ENCODE measurements at regions not wholly inside any gene's neighbourhood (a gene's known extent, or its start where the extent isn't known, plus 50 kb on each side); places are given as distances from the start of the nearest gene placed in this dataset.

GRCh38 chr2:52724585-52724984, 1043.0 kb upstream of the CHAC2 start:
- Histone ChIP-seq H3K36me3 (ENCODE audit: insufficient read depth, low read length) (no peaks in the 10 kb centered on the region), H3K27me3 (ENCODE audit: insufficient read depth, low read length, poor library complexity, severe bottlenecking) (no peaks in the 10 kb centered on the region), H3K4me1 (ENCODE audit: insufficient read depth, low read length) (no peaks in the 10 kb centered on the region), H3K27ac (ENCODE audit: low read depth, low read length) (no peak overlapping the region), H3K4me3 (ENCODE audit: low read length) (no peak overlapping the region), H3K9me3 (ENCODE audit: low read length) (no peaks in the 10 kb centered on the region)
- no peaks in the 10 kb centered on the region for H3K4me1 Mint-ChIP-seq
- peak overlapping the region in 1 of 8 donors; percentile 75 for H3K27ac Mint-ChIP-seq
- peaks cover 0 to 4% (median 0%) of the 10 kb centered on the region in 3 donors for H3K36me3 Mint-ChIP-seq
- DNase-seq = no peak
- CTCF ChIA-PET = no interaction called here
- no peak overlapping the region for H3K4me3 Mint-ChIP-seq
- no peaks in the 10 kb centered on the region for H3K27me3 Mint-ChIP-seq
- peaks cover 5 to 41% (median 14%) of the 10 kb centered on the region in 5 donors for H3K9me3 Mint-ChIP-seq
- POLR2A ChIA-PET = no interaction called here

- Mint-ChIP-seq H3K4me1 (no peaks in the 10 kb centered on the region), H3K27ac (no peak overlapping the region), H3K27me3 (no peaks in the 10 kb centered on the region), H3K9me3 (peaks cover 0 to 18% (median 6%) of the 10 kb centered on the region in 5 donors), H3K36me3 (no peaks in the 10 kb centered on the region), H3K4me3 (no peak overlapping the region)
- Histone ChIP-seq H3K9me3 (ENCODE audit: low read length) (no peaks in the 10 kb centered on the region), H3K4me1 (ENCODE audit: insufficient read depth, low read length) (no peaks in the 10 kb centered on the region), H3K36me3 (ENCODE audit: insufficient read depth, low read length) (no peaks in the 10 kb centered on the region), H3K4me3 (ENCODE audit: low read length) (no peak overlapping the region), H3K27ac (ENCODE audit: low read depth, low read length) (no peak overlapping the region), H3K27me3 (ENCODE audit: insufficient read depth, low read length, poor library complexity, severe bottlenecking) (no peaks in the 10 kb centered on the region)
- CTCF ChIA-PET = no interaction called here
- POLR2A ChIA-PET = no interaction called here
- no peak for DNase-seq
These were observed 1049.8 kb upstream of the CHAC2 start for GRCh38 chr2:52717836-52718235.

GRCh38 chr2:52710810-52711618, 1056.6 kb upstream of the CHAC2 start:
- no peaks in the 10 kb centered on the region for H3K36me3 Mint-ChIP-seq
- peaks cover 0 to 11% (median 8%) of the 10 kb centered on the region in 5 donors for H3K9me3 Mint-ChIP-seq
- ChIA-PET CTCF (no interaction called here), POLR2A (no interaction called here)
- no peaks in the 10 kb centered on the region for H3K9me3 ChIP-seq (ENCODE audit: low read length)
- no peaks in the 10 kb centered on the region for H3K27me3 Mint-ChIP-seq
- no peaks in the 10 kb centered on the region for H3K36me3 ChIP-seq (ENCODE audit: insufficient read depth, low read length)
- H3K27ac ChIP-seq (ENCODE audit: low read depth, low read length) = no peak overlapping the region
- H3K27ac Mint-ChIP-seq = no peak overlapping the region
- no peak for DNase-seq
- no peaks in the 10 kb centered on the region for H3K4me1 Mint-ChIP-seq
- no peaks in the 10 kb centered on the region for H3K4me1 ChIP-seq (ENCODE audit: insufficient read depth, low read length)
- no peaks in the 10 kb centered on the region for H3K27me3 ChIP-seq (ENCODE audit: insufficient read depth, low read length, poor library complexity, severe bottlenecking)
- no peak overlapping the region for H3K4me3 Mint-ChIP-seq
- no peak overlapping the region for H3K4me3 ChIP-seq (ENCODE audit: low read length)

GRCh38 chr2:52704251-52704650, 1063.4 kb upstream of the CHAC2 start:
- no peak overlapping the region for H3K4me3 ChIP-seq (ENCODE audit: low read length)
- no peaks in the 10 kb centered on the region for H3K27me3 ChIP-seq (ENCODE audit: insufficient read depth, low read length, poor library complexity, severe bottlenecking)
- Mint-ChIP-seq H3K27me3 (no peaks in the 10 kb centered on the region), H3K4me3 (no peak overlapping the region), H3K27ac (no peak overlapping the region), H3K9me3 (peaks cover 3 to 16% (median 8%) of the 10 kb centered on the region in 5 donors), H3K4me1 (no peaks in the 10 kb centered on the region), H3K36me3 (no peaks in the 10 kb centered on the region)
- H3K27ac ChIP-seq (ENCODE audit: low read depth, low read length) = no peak overlapping the region
- H3K9me3 ChIP-seq (ENCODE audit: low read length) = no peaks in the 10 kb centered on the region
- H3K36me3 ChIP-seq (ENCODE audit: insufficient read depth, low read length) = no peaks in the 10 kb centered on the region
- ChIA-PET CTCF (no interaction called here), POLR2A (no interaction called here)
- H3K4me1 ChIP-seq (ENCODE audit: insufficient read depth, low read length) = no peaks in the 10 kb centered on the region
- DNase-seq = no peak

GRCh38 chr2:52703004-52703403, 1064.6 kb upstream of the CHAC2 start:
- Histone ChIP-seq H3K4me3 (ENCODE audit: low read length) (no peak overlapping the region), H3K4me1 (ENCODE audit: insufficient read depth, low read length) (no peaks in the 10 kb centered on the region), H3K9me3 (ENCODE audit: low read length) (no peaks in the 10 kb centered on the region), H3K36me3 (ENCODE audit: insufficient read depth, low read length) (no peaks in the 10 kb centered on the region), H3K27ac (ENCODE audit: low read depth, low read length) (no peak overlapping the region), H3K27me3 (ENCODE audit: insufficient read depth, low read length, poor library complexity, severe bottlenecking) (no peaks in the 10 kb centered on the region)
- CTCF ChIA-PET = no interaction called here
- DNase-seq = no peak
- Mint-ChIP-seq H3K4me3 (no peak overlapping the region), H3K27ac (no peak overlapping the region), H3K36me3 (peaks cover 0 to 3% (median 0%) of the 10 kb centered on the region in 3 donors), H3K4me1 (no peaks in the 10 kb centered on the region), H3K27me3 (no peaks in the 10 kb centered on the region), H3K9me3 (peaks cover 3 to 16% (median 8%) of the 10 kb centered on the region in 5 donors)
- POLR2A ChIA-PET = no interaction called here

GRCh38 chr2:52698408-52698807, 1069.2 kb upstream of the CHAC2 start:
- POLR2A ChIA-PET = no interaction called here
- peaks cover 0 to 12% (median 5%) of the 10 kb centered on the region in 5 donors for H3K9me3 Mint-ChIP-seq
- CTCF ChIA-PET = no interaction called here

GRCh38 chr2:52697690-52698089, 1069.9 kb upstream of the CHAC2 start:
- no peaks in the 10 kb centered on the region for H3K27me3 Mint-ChIP-seq
- no peak overlapping the region for H3K27ac Mint-ChIP-seq
- Histone ChIP-seq H3K4me3 (ENCODE audit: low read length) (no peak overlapping the region), H3K4me1 (ENCODE audit: insufficient read depth, low read length) (no peaks in the 10 kb centered on the region), H3K36me3 (ENCODE audit: insufficient read depth, low read length) (no peaks in the 10 kb centered on the region), H3K27ac (ENCODE audit: low read depth, low read length) (no peak overlapping the region), H3K9me3 (ENCODE audit: low read length) (no peaks in the 10 kb centered on the region), H3K27me3 (ENCODE audit: insufficient read depth, low read length, poor library complexity, severe bottlenecking) (no peaks in the 10 kb centered on the region)
- no peaks in the 10 kb centered on the region for H3K4me1 Mint-ChIP-seq
- peaks cover 0 to 3% (median 0%) of the 10 kb centered on the region in 3 donors for H3K36me3 Mint-ChIP-seq
- POLR2A ChIA-PET = no interaction called here
- CTCF ChIA-PET = no interaction called here
- no peak overlapping the region for H3K4me3 Mint-ChIP-seq
- no peak for DNase-seq
- peaks cover 0 to 11% (median 3%) of the 10 kb centered on the region in 5 donors for H3K9me3 Mint-ChIP-seq

More at GRCh38 chr2:52698408-52698807, 1069.2 kb upstream of the CHAC2 start:
- Mint-ChIP-seq H3K27ac (no peak overlapping the region), H3K4me3 (no peak overlapping the region), H3K27me3 (no peaks in the 10 kb centered on the region), H3K4me1 (no peaks in the 10 kb centered on the region), H3K36me3 (peaks cover 0 to 3% (median 0%) of the 10 kb centered on the region in 3 donors)
- no peaks in the 10 kb centered on the region for H3K4me1 ChIP-seq (ENCODE audit: insufficient read depth, low read length)
- no peak overlapping the region for H3K4me3 ChIP-seq (ENCODE audit: low read length)
- no peaks in the 10 kb centered on the region for H3K27me3 ChIP-seq (ENCODE audit: insufficient read depth, low read length, poor library complexity, severe bottlenecking)
- DNase-seq = no peak
- H3K36me3 ChIP-seq (ENCODE audit: insufficient read depth, low read length) = no peaks in the 10 kb centered on the region
- no peaks in the 10 kb centered on the region for H3K9me3 ChIP-seq (ENCODE audit: low read length)
- no peak overlapping the region for H3K27ac ChIP-seq (ENCODE audit: low read depth, low read length)

- H3K9me3 ChIP-seq (ENCODE audit: low read length) = no peaks in the 10 kb centered on the region
- H3K36me3 Mint-ChIP-seq = peaks cover 0 to 3% (median 0%) of the 10 kb centered on the region in 3 donors
These were observed 1071.9 kb upstream of the CHAC2 start for GRCh38 chr2:52695731-52696130.

More at GRCh38 chr2:52695731-52696130, 1071.9 kb upstream of the CHAC2 start:
- Mint-ChIP-seq H3K4me3 (no peak overlapping the region), H3K4me1 (no peaks in the 10 kb centered on the region), H3K27ac (no peak overlapping the region), H3K27me3 (no peaks in the 10 kb centered on the region), H3K9me3 (peaks cover 0 to 5% (median 2%) of the 10 kb centered on the region in 5 donors)
- Histone ChIP-seq H3K36me3 (ENCODE audit: insufficient read depth, low read length) (no peaks in the 10 kb centered on the region), H3K4me3 (ENCODE audit: low read length) (no peak overlapping the region), H3K27me3 (ENCODE audit: insufficient read depth, low read length, poor library complexity, severe bottlenecking) (no peaks in the 10 kb centered on the region), H3K27ac (ENCODE audit: low read depth, low read length) (no peak overlapping the region), H3K4me1 (ENCODE audit: insufficient read depth, low read length) (no peaks in the 10 kb centered on the region)
- POLR2A ChIA-PET = no interaction called here
- DNase-seq = no peak
- CTCF ChIA-PET = no interaction called here

Data from CD8-positive, alpha-beta memory T cell (primary cell).